22Rv1 (cell line): ENCODE measurements at regions not wholly inside any gene's neighbourhood (a gene's known extent, or its start where the extent isn't known, plus 50 kb on each side); places are given as distances from the start of the nearest gene placed in this dataset.

Source experiments
- CTCF ChIP-seq: fragments of 450-650 bp; IDR thresholded peaks from 2 replicates; pipeline ENCODE4 v1.5.1; 2017; ENCODE audit warnings: mild to moderate bottlenecking
- ZFX ChIP-seq: fragments of 450-650 bp; IDR thresholded peaks from 2 replicates; pipeline ENCODE4 v1.6.1; 2017; ENCODE audit warnings: antibody characterized with exemption, borderline replicate concordance

- TF ChIP-seq CTCF (no peak), ZFX (no peak)
These were observed 162.9 kb upstream of the IGF1R start for GRCh38 chr15:98485451-98485850.
